ENCODE measurements at regions not wholly inside any gene's neighbourhood (a gene's known extent, or its start where the extent isn't known, plus 50 kb on each side); places are given as distances from the start of the nearest gene placed in this dataset.

GRCh38 chr21:31397030-31397429, 53.0 kb upstream of the TIAM1 start:
- H3K23ac ChIP-seq (ENCODE audit: insufficient read length): no peak overlapping the region
- H3K14ac ChIP-seq (ENCODE audit: insufficient read length): no peak overlapping the region
- no peak overlapping the region for H3K4me2 ChIP-seq (ENCODE audit: insufficient read depth in 1 of 2, low read depth in 2 of 2, low read length in 2 of 2)
- H3K79me2 ChIP-seq (ENCODE audit: control insufficient read depth in 1 of 2, insufficient read depth in 2 of 2, low read length in 2 of 2): no peaks in the 10 kb centered on the region
- WGBS, 2 experiments (ENCODE audit: extremely low coverage in 1 of 2, insufficient coverage in 1 of 2, insufficient read length in 1 of 2, insufficient replicate concordance in 2 of 2, low coverage in 1 of 2, low lambda C conversion rate in 2 of 2, missing lambda C conversion rate in 1 of 2): 84% methylated on average over 5 of the region's 5 CpGs; no CpG with 5 or more reads in 1 of the 2 experiments
- H2AK5ac ChIP-seq (ENCODE audit: low read depth, low read length): no peak overlapping the region
- H3K56ac ChIP-seq (replicated peaks; ENCODE audit: insufficient read length, low read depth, low read length): no peak overlapping the region
- H4K8ac ChIP-seq (ENCODE audit: extremely low read depth, insufficient read depth, low read length): no peak overlapping the region
- no peak for DNase-seq (ENCODE audit: low read depth in 1 of 2, low spot score in 2 of 2)
- H4K91ac ChIP-seq (replicated peaks; ENCODE audit: insufficient read length, low read length): no peak overlapping the region
- no peak overlapping the region for H2BK12ac ChIP-seq (ENCODE audit: low read depth, low read length)
- no peak overlapping the region for H3K4ac ChIP-seq (replicated peaks; ENCODE audit: insufficient read length, low read depth, low read length)
- H4K20me1 ChIP-seq (replicated peaks in 1 of 2; ENCODE audit: control insufficient read depth in 1 of 2, insufficient read depth in 2 of 2, low read length in 2 of 2): peaks cover 0 to 2% of the 10 kb centered on the region in 2 experiments
- no peaks in the 10 kb centered on the region for H3K27me3 ChIP-seq (replicated peaks in 1 of 4; ENCODE audit: control insufficient read depth in 3 of 4, extremely low read depth in 1 of 4, insufficient read depth in 3 of 4, low read length in 3 of 4)
- H2BK120ac ChIP-seq (replicated peaks; ENCODE audit: low read depth, low read length): no peak overlapping the region
- no peak overlapping the region for H4K5ac ChIP-seq (ENCODE audit: insufficient read length, low read depth, low read length)
- H3K4me1 ChIP-seq (replicated peaks in 1 of 4; ENCODE audit: control insufficient read depth in 3 of 4, insufficient read depth in 4 of 4, low read length in 3 of 4): peaks cover 0 to 5% (median 1%) of the 10 kb centered on the region in 4 experiments; a peak in 2 of 7 replicates
- no peaks in the 10 kb centered on the region for H3K9me3 ChIP-seq (ENCODE audit: insufficient read depth in 2 of 2, low read depth in 1 of 2, low read length in 1 of 2)
- no peak overlapping the region for H2BK20ac ChIP-seq (ENCODE audit: low read length)
- ChIA-PET CTCF (ENCODE audit: partially characterized antibody) (interaction anchor here (0.6 to 1.1 kb wide), 2 partner anchors 20 to 276 kb away, joined by 3 to 4 read pairs; no protein-coding TSS in a partner anchor), POLR2A (ENCODE audit: partially characterized antibody) (interaction anchor here (0.8 kb wide), 1 partner anchor 10 kb away, joined by 4 read pairs; no protein-coding TSS in a partner anchor)
- no peaks in the 10 kb centered on the region for H3K36me3 ChIP-seq (ENCODE audit: control insufficient read depth in 2 of 4, insufficient read depth in 4 of 4, low read length in 3 of 4)
- no peaks in the 10 kb centered on the region; the same call in 1 of the 2 replicates for H3K23me2 ChIP-seq (ENCODE audit: low read depth, low read length)
- H3K27ac ChIP-seq (ENCODE audit: low read depth, low read length): no peak overlapping the region
- no peak overlapping the region for H2AFZ ChIP-seq (ENCODE audit: low read length)
- no peaks in the 10 kb centered on the region for H3K79me1 ChIP-seq (ENCODE audit: low read depth, low read length)
- no peak for FAIRE-seq
- no peak overlapping the region for H2BK15ac ChIP-seq (ENCODE audit: low read length)
- no peak overlapping the region for H2BK5ac ChIP-seq (ENCODE audit: low read depth, low read length)
- no peak overlapping the region for H3K9ac ChIP-seq (replicated peaks in 1 of 4; ENCODE audit: extremely low read depth in 1 of 4, low read depth in 3 of 4, low read length in 3 of 4)
- H3K18ac ChIP-seq (ENCODE audit: extremely low read depth, low read length): no peak overlapping the region
- no peak overlapping the region for H3K4me3 ChIP-seq (ENCODE audit: extremely low read depth in 1 of 4, insufficient read depth in 2 of 4, low read depth in 3 of 4, low read length in 4 of 4)
- TF ChIP-seq RFX5 (IDR thresholded peaks at IDR 0.05; ENCODE audit: borderline replicate concordance, low read depth, low read length): no peak
- TF ChIP-seq RXRA (IDR thresholded peaks at IDR 0.05; ENCODE audit: insufficient read depth, low read depth, low read length): no peak
- TF ChIP-seq SP1 (IDR thresholded peaks at IDR 0.05; ENCODE audit: low read depth, low read length): no peak
- no peak for TF ChIP-seq EP300 (IDR thresholded peaks at IDR 0.05; ENCODE audit: borderline replicate concordance in 1 of 2, low read depth in 2 of 2, low read length in 2 of 2)
- TF ChIP-seq HDAC2 (IDR thresholded peaks at IDR 0.05; ENCODE audit: borderline replicate concordance in 1 of 2, low read depth in 2 of 2, low read length in 2 of 2): no peak
- TF ChIP-seq SIX5 (IDR thresholded peaks at IDR 0.05; ENCODE audit: low read depth, low read length): no peak
- TF ChIP-seq GTF2F1 (IDR thresholded peaks at IDR 0.05; ENCODE audit: borderline replicate concordance, low read depth, low read length): no peak
- no peak for TF ChIP-seq RAD21 (IDR thresholded peaks at IDR 0.05 in 1 of 2, conservative IDR thresholded peaks at IDR 0.05 in 1 of 2; ENCODE audit: low read depth in 2 of 2, low read length in 2 of 2)
- TF ChIP-seq ATF2 (IDR thresholded peaks at IDR 0.05; ENCODE audit: low read length): no peak
- no peak for TF ChIP-seq TEAD4 (IDR thresholded peaks at IDR 0.05; ENCODE audit: low read depth, low read length)
- no peak for TF ChIP-seq NRF1 (IDR thresholded peaks at IDR 0.05; ENCODE audit: low read depth, low read length)
- TF ChIP-seq CREB1 (IDR thresholded peaks at IDR 0.05): no peak
